ENCODE measurements at regions not wholly inside any gene's neighbourhood (a gene's known extent, or its start where the extent isn't known, plus 50 kb on each side); places are given as distances from the start of the nearest gene placed in this dataset.

GRCh38 chr17:12492450-12492849, 173.2 kb upstream of the MYOCD start:
- intact Hi-C loops (cut with DNase I), result no loop called here
- ATAC-seq (ENCODE audit: poor library complexity) (no peak), DNase-seq (no peak)

GRCh38 chr17:12505866-12506265, 159.8 kb upstream of the MYOCD start:
- intact Hi-C loops (cut with DNase I), result no loop called here
- no peak for ATAC-seq (ENCODE audit: poor library complexity)

GRCh38 chr17:12507026-12507595, 158.6 kb upstream of the MYOCD start:
- no peak for ATAC-seq (ENCODE audit: poor library complexity)
- intact Hi-C loops (cut with DNase I), result no loop called here

More at GRCh38 chr17:12505866-12506265, 159.8 kb upstream of the MYOCD start:
- no peak for DNase-seq

GRCh38 chr17:12509801-12510200, 155.9 kb upstream of the MYOCD start:
- intact Hi-C loops (cut with DNase I), result no loop called here

More at GRCh38 chr17:12507026-12507595, 158.6 kb upstream of the MYOCD start:
- DNase-seq, result no peak

GRCh38 chr17:12510535-12510934, 155.2 kb upstream of the MYOCD start:
- DNase-seq, result no peak
- intact Hi-C loops (cut with DNase I), result no loop called here
- ATAC-seq (ENCODE audit: poor library complexity), result no peak

More at GRCh38 chr17:12509801-12510200, 155.9 kb upstream of the MYOCD start:
- no peak for DNase-seq
- ATAC-seq (ENCODE audit: poor library complexity), result no peak

- DNase-seq, result no peak
- ATAC-seq (ENCODE audit: poor library complexity), result no peak
- intact Hi-C loops (cut with DNase I), result no loop called here
Observed at GRCh38 chr17:12512694-12513355, 152.9 kb upstream of the MYOCD start.

- no peak for DNase-seq
- no peak for ATAC-seq (ENCODE audit: poor library complexity)
- intact Hi-C loops (cut with DNase I), result no loop called here
Observed at GRCh38 chr17:12514596-12514995, 151.1 kb upstream of the MYOCD start.

GRCh38 chr17:12519956-12520594, 145.6 kb upstream of the MYOCD start:
- intact Hi-C loops (cut with DNase I), result loop anchor here (10.0 kb wide), 1 partner anchor 75 kb away; no protein-coding TSS in a partner anchor
- DNase-seq, result no peak
- ATAC-seq (ENCODE audit: poor library complexity), result no peak

GRCh38 chr17:12521416-12521815, 144.3 kb upstream of the MYOCD start:
- ATAC-seq (ENCODE audit: poor library complexity) (no peak), DNase-seq (no peak)

GRCh38 chr17:12522336-12522735, 143.4 kb upstream of the MYOCD start:
- ATAC-seq (ENCODE audit: poor library complexity) (no peak), DNase-seq (no peak)
- intact Hi-C loops (cut with DNase I), result loop anchor here (10.0 kb wide), 1 partner anchor 72 kb away; no protein-coding TSS in a partner anchor

More at GRCh38 chr17:12521416-12521815, 144.3 kb upstream of the MYOCD start:
- intact Hi-C loops (cut with DNase I), result loop anchor here (10.0 kb wide), 1 partner anchor 73 kb away; no protein-coding TSS in a partner anchor

GRCh38 chr17:12522743-12523183, 142.9 kb upstream of the MYOCD start:
- intact Hi-C loops (cut with DNase I), result loop anchor here (10.0 kb wide), 1 partner anchor 72 kb away; no protein-coding TSS in a partner anchor
- ATAC-seq (ENCODE audit: poor library complexity) (no peak), DNase-seq (no peak)

- ATAC-seq (ENCODE audit: poor library complexity) (no peak), DNase-seq (no peak)
- intact Hi-C loops (cut with DNase I), result loop anchor here (10.0 kb wide), 1 partner anchor 72 kb away; no protein-coding TSS in a partner anchor
Observed at GRCh38 chr17:12523244-12523643, 142.4 kb upstream of the MYOCD start.

- no peak for ATAC-seq (ENCODE audit: poor library complexity)
- no peak for DNase-seq
- intact Hi-C loops (cut with DNase I), result loop anchor here (10.0 kb wide), 1 partner anchor 67 kb away; no protein-coding TSS in a partner anchor
Observed at GRCh38 chr17:12528036-12528435, 137.7 kb upstream of the MYOCD start.

- DNase-seq (no peak), ATAC-seq (ENCODE audit: poor library complexity) (no peak)
- intact Hi-C loops (cut with DNase I), result no loop called here
Observed at GRCh38 chr17:12530161-12530560, 135.5 kb upstream of the MYOCD start.

GRCh38 chr17:12536021-12536420, 129.7 kb upstream of the MYOCD start:
- ATAC-seq (ENCODE audit: poor library complexity), result no peak
- intact Hi-C loops (cut with DNase I), result no loop called here
- DNase-seq, result no peak

- DNase-seq (no peak), ATAC-seq (ENCODE audit: poor library complexity) (no peak)
- intact Hi-C loops (cut with DNase I), result no loop called here
Observed at GRCh38 chr17:12536472-12536871, 129.2 kb upstream of the MYOCD start.

- DNase-seq, result no peak
- ATAC-seq (ENCODE audit: poor library complexity), result no peak
- intact Hi-C loops (cut with DNase I), result no loop called here
Observed at GRCh38 chr17:12537436-12537835, 128.3 kb upstream of the MYOCD start.

GRCh38 chr17:12538003-12538402, 127.7 kb upstream of the MYOCD start:
- DNase-seq (no peak), ATAC-seq (ENCODE audit: poor library complexity) (no peak)
- intact Hi-C loops (cut with DNase I), result no loop called here

- intact Hi-C loops (cut with DNase I), result loop anchor here (2.0 to 10.0 kb wide), 4 partner anchors 121 to 459 kb away; no protein-coding TSS in a partner anchor
- DNase-seq (no peak), ATAC-seq (ENCODE audit: poor library complexity) (peak; percentile 86)
Observed at GRCh38 chr17:12545877-12546513, 119.7 kb upstream of the MYOCD start.

All from Right ventricle myocardium superior (tissue), 1 donor.